ENCODE measurements at regions not wholly inside any gene's neighbourhood (a gene's known extent, or its start where the extent isn't known, plus 50 kb on each side); places are given as distances from the start of the nearest gene placed in this dataset.

DNA sequence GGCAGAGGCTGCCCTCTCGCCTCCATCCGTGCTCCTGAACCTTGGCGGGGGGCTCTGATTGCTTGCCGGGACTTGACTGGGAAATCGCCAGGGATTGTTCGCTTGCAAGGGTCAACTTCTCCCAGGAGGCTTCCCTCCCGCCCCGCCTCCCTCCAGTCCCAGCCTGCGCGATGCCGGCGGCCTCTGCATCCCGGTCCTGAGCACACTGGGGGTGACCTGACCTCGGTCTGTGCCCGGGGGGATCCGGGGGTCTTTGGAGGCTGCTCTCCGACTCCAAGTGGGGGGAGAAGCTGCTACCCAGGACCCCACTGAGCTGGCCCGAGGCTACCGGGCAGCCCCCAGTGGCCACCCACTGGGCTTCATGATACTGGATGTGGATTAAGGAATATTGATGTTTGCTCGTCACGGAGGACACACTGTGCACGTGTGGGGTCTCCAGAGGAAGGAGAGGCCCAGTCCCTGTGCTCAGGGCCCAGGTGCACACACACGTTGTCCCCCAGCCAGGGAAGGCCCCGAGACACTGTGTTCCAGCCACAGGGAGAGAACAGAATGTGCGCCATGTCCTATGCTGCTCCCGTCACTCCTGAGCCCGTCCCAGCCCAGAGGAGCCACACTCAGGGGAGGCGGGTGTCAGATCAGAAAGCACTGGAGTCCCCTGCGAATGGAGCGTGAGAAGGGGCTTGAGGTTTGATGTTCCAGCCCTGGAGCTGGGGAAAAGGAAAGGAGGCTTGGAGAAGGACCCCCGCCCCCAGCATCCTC lies 55.9 kb upstream of the NKX1-1 start:
- 72% methylated on average over 28 of the region's 31 CpGs for WGBS (ENCODE audit: insufficient coverage)
- ChIA-PET POLR2A (no interaction called here), CTCF (no interaction called here)
- Histone ChIP-seq H3K4me3 (ENCODE audit: control insufficient read depth in 1 of 7, extremely low read depth in 1 of 7, insufficient read depth in 4 of 7, low read depth in 2 of 7, low read length in 6 of 7) (no peak overlapping the region), H3K36me3 (ENCODE audit: control insufficient read depth in 4 of 4, insufficient read depth in 4 of 4, low read length in 3 of 4) (no peaks in the 10 kb centered on the region), H3K27ac (ENCODE audit: insufficient read depth in 1 of 2, low read depth in 1 of 2, low read length in 2 of 2, poor library complexity in 1 of 2, severe bottlenecking in 2 of 2) (no peak overlapping the region), H3K9me3 (ENCODE audit: control extremely low read depth in 1 of 5, control insufficient read depth in 4 of 5, insufficient read depth in 2 of 5, low read depth in 1 of 5, low read length in 4 of 5) (peaks cover 0 to 2% (median 0%) of the 10 kb centered on the region in 5 experiments), H3K27me3 (replicated peaks in 2 of 5; ENCODE audit: control insufficient read depth in 4 of 5, insufficient read depth in 5 of 5, low read length in 4 of 5) (peaks cover 0 to 59% (median 9%) of the 10 kb centered on the region in 5 experiments), H3K4me1 (ENCODE audit: control extremely low read depth in 1 of 4, control insufficient read depth in 4 of 4, insufficient read depth in 4 of 4, low read length in 3 of 4) (peaks cover 0 to 10% (median 5%) of the 10 kb centered on the region in 4 experiments)
- no peak for DNase-seq

GRCh38 chr4:1460967-1461868 lies 55.0 kb upstream of the NKX1-1 start:
- ChIA-PET POLR2A (no interaction called here), CTCF (no interaction called here)
- Histone ChIP-seq H3K27me3 (replicated peaks in 2 of 5; ENCODE audit: control insufficient read depth in 4 of 5, insufficient read depth in 5 of 5, low read length in 4 of 5) (peaks cover 0 to 67% (median 9%) of the 10 kb centered on the region in 5 experiments), H3K4me3 (ENCODE audit: control insufficient read depth in 1 of 7, extremely low read depth in 1 of 7, insufficient read depth in 4 of 7, low read depth in 2 of 7, low read length in 6 of 7) (no peak overlapping the region), H3K9me3 (ENCODE audit: control extremely low read depth in 1 of 5, control insufficient read depth in 4 of 5, insufficient read depth in 2 of 5, low read depth in 1 of 5, low read length in 4 of 5) (peaks cover 0 to 6% (median 0%) of the 10 kb centered on the region in 5 experiments), H3K4me1 (ENCODE audit: control extremely low read depth in 1 of 4, control insufficient read depth in 4 of 4, insufficient read depth in 4 of 4, low read length in 3 of 4) (peaks cover 0 to 10% (median 5%) of the 10 kb centered on the region in 4 experiments), H3K36me3 (ENCODE audit: control insufficient read depth in 4 of 4, insufficient read depth in 4 of 4, low read length in 3 of 4) (no peaks in the 10 kb centered on the region), H3K27ac (ENCODE audit: insufficient read depth in 1 of 2, low read depth in 1 of 2, low read length in 2 of 2, poor library complexity in 1 of 2, severe bottlenecking in 2 of 2) (no peak overlapping the region)
- WGBS (ENCODE audit: insufficient coverage) = 87% methylated on average over 17 of the region's 19 CpGs
- DNase-seq = no peak

DNA sequence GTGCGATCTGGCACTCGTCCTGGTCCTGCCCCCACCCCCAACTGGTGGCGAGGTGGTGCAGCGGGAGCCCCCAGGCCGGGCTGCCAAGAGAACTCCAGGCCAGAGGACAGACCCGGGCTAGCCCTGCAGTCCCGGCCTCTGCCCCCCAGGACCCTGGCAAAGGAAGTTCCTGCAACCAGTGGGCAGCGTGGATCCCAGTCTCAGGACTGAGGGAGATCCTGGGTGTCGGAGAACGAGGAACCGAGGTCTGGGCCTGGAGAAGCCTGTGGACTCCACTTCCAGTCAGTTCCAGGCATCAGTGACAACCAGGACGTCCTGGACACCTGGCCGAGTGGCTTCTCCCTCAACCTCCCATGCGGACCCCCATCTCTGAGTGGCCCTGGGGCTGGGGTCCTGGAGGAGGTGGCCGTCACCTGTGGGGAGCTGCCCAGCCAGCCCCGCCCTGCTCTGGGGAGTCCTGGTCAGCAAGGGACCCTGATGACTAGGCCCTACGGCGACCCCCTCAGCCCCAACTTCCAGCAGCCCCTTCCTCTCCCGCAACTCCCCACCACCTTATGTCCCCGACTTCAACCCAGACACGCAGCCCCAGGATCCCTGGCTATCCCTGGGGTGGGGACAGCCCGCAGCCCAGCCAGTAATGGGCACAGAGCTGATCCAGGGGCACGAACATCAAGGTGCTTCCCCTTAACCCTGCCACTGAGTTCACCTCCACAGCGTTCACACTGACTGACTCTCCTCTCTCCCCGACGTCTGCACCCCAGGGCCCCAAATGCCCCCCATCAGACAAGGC lies 53.7 kb upstream of the NKX1-1 start:
- Histone ChIP-seq H3K4me1 (ENCODE audit: control extremely low read depth in 1 of 4, control insufficient read depth in 4 of 4, insufficient read depth in 4 of 4, low read length in 3 of 4) (peaks cover 0 to 10% (median 5%) of the 10 kb centered on the region in 4 experiments), H3K36me3 (ENCODE audit: control insufficient read depth in 4 of 4, insufficient read depth in 4 of 4, low read length in 3 of 4) (no peaks in the 10 kb centered on the region)
- POLR2A ChIA-PET = no interaction called here

DNA sequence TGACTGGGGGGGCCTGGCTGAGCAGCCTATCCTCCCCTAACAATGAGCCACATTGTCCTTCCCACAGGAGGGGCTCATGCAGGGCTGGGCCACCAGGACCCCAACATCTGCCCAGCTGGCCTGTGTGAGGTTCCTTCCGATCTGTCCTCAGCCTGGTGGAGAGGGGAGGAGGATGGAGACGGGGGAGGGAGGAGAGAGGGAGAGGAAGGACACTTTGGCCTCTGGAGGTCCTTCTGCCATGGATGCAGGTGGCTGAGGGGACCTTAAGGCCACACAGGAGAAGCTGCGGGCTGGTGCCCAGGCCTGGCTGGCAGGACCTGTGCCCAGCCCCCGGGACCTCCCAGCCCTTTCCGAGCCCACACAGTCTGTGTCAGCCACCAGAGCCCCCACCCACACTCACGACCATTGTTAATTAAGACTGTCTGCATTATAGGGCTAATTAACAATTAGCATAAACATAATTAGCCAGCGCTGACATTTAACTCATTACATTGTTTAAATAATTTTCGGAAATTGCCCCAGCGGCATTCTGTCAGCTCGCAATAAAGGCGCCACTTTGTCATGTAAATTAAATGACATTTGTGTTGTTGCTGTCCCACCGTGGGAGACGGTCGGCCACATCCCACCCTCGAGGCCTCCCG lies 53.0 kb upstream of the NKX1-1 start:
- peaks cover 2 to 71% (median 9%) of the 10 kb centered on the region in 5 experiments for H3K27me3 ChIP-seq (replicated peaks in 2 of 5; ENCODE audit: control insufficient read depth in 4 of 5, insufficient read depth in 5 of 5, low read length in 4 of 5)
- peaks cover 0 to 10% (median 5%) of the 10 kb centered on the region in 4 experiments for H3K4me1 ChIP-seq (ENCODE audit: control extremely low read depth in 1 of 4, control insufficient read depth in 4 of 4, insufficient read depth in 4 of 4, low read length in 3 of 4)
- POLR2A ChIA-PET = no interaction called here
- no peaks in the 10 kb centered on the region for H3K36me3 ChIP-seq (ENCODE audit: control insufficient read depth in 4 of 4, insufficient read depth in 4 of 4, low read length in 3 of 4)
- DNase-seq = no peak
- H3K27ac ChIP-seq (ENCODE audit: insufficient read depth in 1 of 2, low read depth in 1 of 2, low read length in 2 of 2, poor library complexity in 1 of 2, severe bottlenecking in 2 of 2) = no peak overlapping the region
- no peak overlapping the region for H3K4me3 ChIP-seq (ENCODE audit: control insufficient read depth in 1 of 7, extremely low read depth in 1 of 7, insufficient read depth in 4 of 7, low read depth in 2 of 7, low read length in 6 of 7)
- peaks cover 0 to 14% (median 1%) of the 10 kb centered on the region in 5 experiments for H3K9me3 ChIP-seq (ENCODE audit: control extremely low read depth in 1 of 5, control insufficient read depth in 4 of 5, insufficient read depth in 2 of 5, low read depth in 1 of 5, low read length in 4 of 5)
- CTCF ChIA-PET = no interaction called here
- 31% methylated on average over 13 of the region's 16 CpGs for WGBS (ENCODE audit: insufficient coverage)

More for the DNA sequence above, 53.7 kb upstream of the NKX1-1 start:
- H3K27me3 ChIP-seq (replicated peaks in 2 of 5; ENCODE audit: control insufficient read depth in 4 of 5, insufficient read depth in 5 of 5, low read length in 4 of 5) = peaks cover 0 to 69% (median 9%) of the 10 kb centered on the region in 5 experiments
- H3K9me3 ChIP-seq (ENCODE audit: control extremely low read depth in 1 of 5, control insufficient read depth in 4 of 5, insufficient read depth in 2 of 5, low read depth in 1 of 5, low read length in 4 of 5) = peaks cover 0 to 7% (median 0%) of the 10 kb centered on the region in 5 experiments
- no peak overlapping the region for H3K27ac ChIP-seq (ENCODE audit: insufficient read depth in 1 of 2, low read depth in 1 of 2, low read length in 2 of 2, poor library complexity in 1 of 2, severe bottlenecking in 2 of 2)
- DNase-seq = no peak
- H3K4me3 ChIP-seq (ENCODE audit: control insufficient read depth in 1 of 7, extremely low read depth in 1 of 7, insufficient read depth in 4 of 7, low read depth in 2 of 7, low read length in 6 of 7) = no peak overlapping the region
- CTCF ChIA-PET = no interaction called here
- WGBS (ENCODE audit: insufficient coverage) = 54% methylated on average over 20 of the region's 26 CpGs

GRCh38 chr4:1458581-1458980 lies 52.3 kb upstream of the NKX1-1 start:
- Histone ChIP-seq H3K27me3 (replicated peaks in 2 of 5; ENCODE audit: control insufficient read depth in 4 of 5, insufficient read depth in 5 of 5, low read length in 4 of 5) (peaks cover 2 to 71% (median 9%) of the 10 kb centered on the region in 5 experiments), H3K4me1 (ENCODE audit: control extremely low read depth in 1 of 4, control insufficient read depth in 4 of 4, insufficient read depth in 4 of 4, low read length in 3 of 4) (peaks cover 0 to 10% (median 5%) of the 10 kb centered on the region in 4 experiments), H3K4me3 (ENCODE audit: control insufficient read depth in 1 of 7, extremely low read depth in 1 of 7, insufficient read depth in 4 of 7, low read depth in 2 of 7, low read length in 6 of 7) (no peak overlapping the region), H3K36me3 (ENCODE audit: control insufficient read depth in 4 of 4, insufficient read depth in 4 of 4, low read length in 3 of 4) (no peaks in the 10 kb centered on the region), H3K9me3 (ENCODE audit: control extremely low read depth in 1 of 5, control insufficient read depth in 4 of 5, insufficient read depth in 2 of 5, low read depth in 1 of 5, low read length in 4 of 5) (peaks cover 0 to 18% (median 4%) of the 10 kb centered on the region in 5 experiments), H3K27ac (ENCODE audit: insufficient read depth in 1 of 2, low read depth in 1 of 2, low read length in 2 of 2, poor library complexity in 1 of 2, severe bottlenecking in 2 of 2) (no peak overlapping the region)
- ChIA-PET CTCF (no interaction called here), POLR2A (no interaction called here)
- 75% methylated on average over 3 of the region's 3 CpGs for WGBS (ENCODE audit: insufficient coverage)
- no peak for DNase-seq
